Cardiac fibroblast (primary cell): ENCODE measurements at regions not wholly inside any gene's neighbourhood (a gene's known extent, or its start where the extent isn't known, plus 50 kb on each side); places are given as distances from the start of the nearest gene placed in this dataset.

Experiments
- DNase-seq, 2 donors: peaks; one replicate each; pipeline versions ENCODE4 v3.0.0 to v3.0.0-alpha.2; 2010; ENCODE audit warnings: low read depth in 2 of 2
- H3K4me3 ChIP-seq, 2 donors: replicated peaks in 1 of 2; 1 replicate in 1 of 2; 2 replicates in 1 of 2; pipeline ENCODE4 v1.5.1; 2011; ENCODE audit warnings: low read depth in 2 of 2, low read length in 2 of 2, mild to moderate bottlenecking in 2 of 2, moderate library complexity in 1 of 2
- TF ChIP-seq, protein P1 (sequence below): IDR thresholded peaks from one replicate; pipeline ENCODE4 v1.5.1; 2011; ENCODE audit warnings: low read depth, mild to moderate bottlenecking, low read length, inconsistent platforms

DNA sequence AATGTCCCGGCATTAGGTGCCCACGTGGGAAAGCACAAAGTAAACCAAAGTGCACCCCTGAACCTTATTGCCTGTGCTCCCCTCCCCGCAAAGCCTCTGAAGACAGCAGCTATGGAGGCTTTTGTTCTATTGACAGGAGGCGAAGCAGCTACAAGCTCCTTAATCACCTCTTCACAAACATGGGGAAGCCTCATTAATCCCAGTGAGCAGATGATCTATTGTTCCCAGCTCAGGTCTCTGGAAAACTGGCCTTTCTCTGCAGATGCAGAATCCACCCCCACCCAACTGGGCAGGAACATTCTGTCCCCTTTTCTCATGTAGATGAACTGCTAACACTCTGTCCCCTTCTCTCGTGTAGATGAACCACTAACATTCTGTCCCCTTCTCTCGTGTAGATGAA lies 190.5 kb upstream of the CSF3R start:
- TF ChIP-seq, protein P1, sequence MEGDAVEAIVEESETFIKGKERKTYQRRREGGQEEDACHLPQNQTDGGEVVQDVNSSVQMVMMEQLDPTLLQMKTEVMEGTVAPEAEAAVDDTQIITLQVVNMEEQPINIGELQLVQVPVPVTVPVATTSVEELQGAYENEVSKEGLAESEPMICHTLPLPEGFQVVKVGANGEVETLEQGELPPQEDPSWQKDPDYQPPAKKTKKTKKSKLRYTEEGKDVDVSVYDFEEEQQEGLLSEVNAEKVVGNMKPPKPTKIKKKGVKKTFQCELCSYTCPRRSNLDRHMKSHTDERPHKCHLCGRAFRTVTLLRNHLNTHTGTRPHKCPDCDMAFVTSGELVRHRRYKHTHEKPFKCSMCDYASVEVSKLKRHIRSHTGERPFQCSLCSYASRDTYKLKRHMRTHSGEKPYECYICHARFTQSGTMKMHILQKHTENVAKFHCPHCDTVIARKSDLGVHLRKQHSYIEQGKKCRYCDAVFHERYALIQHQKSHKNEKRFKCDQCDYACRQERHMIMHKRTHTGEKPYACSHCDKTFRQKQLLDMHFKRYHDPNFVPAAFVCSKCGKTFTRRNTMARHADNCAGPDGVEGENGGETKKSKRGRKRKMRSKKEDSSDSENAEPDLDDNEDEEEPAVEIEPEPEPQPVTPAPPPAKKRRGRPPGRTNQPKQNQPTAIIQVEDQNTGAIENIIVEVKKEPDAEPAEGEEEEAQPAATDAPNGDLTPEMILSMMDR: no peak
- H3K4me3 ChIP-seq: no peak overlapping the region
- DNase-seq: no peak

DNA sequence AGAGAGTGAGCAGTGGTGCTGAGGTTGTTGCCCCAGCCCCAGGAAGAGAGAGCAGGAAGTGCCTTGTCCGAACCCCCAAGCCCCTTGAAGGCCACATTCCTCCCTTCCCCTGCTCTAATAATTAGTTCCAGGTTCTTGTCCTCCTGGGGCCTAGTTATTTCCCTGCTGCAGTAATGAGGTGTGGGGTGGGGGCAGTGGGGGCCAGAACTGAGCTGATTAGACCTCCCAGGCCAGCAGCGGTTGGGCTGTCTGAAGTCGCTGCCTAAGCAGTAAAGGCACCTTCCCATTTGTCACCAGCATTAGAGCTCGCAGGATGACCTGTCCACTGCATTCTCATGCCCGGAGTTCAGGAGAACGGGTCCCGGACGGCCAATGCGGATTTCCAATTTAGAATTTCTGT lies 186.5 kb upstream of the CSF3R start:
- TF ChIP-seq, protein P1: no peak
- H3K4me3 ChIP-seq: no peak overlapping the region
- no peak for DNase-seq

DNA sequence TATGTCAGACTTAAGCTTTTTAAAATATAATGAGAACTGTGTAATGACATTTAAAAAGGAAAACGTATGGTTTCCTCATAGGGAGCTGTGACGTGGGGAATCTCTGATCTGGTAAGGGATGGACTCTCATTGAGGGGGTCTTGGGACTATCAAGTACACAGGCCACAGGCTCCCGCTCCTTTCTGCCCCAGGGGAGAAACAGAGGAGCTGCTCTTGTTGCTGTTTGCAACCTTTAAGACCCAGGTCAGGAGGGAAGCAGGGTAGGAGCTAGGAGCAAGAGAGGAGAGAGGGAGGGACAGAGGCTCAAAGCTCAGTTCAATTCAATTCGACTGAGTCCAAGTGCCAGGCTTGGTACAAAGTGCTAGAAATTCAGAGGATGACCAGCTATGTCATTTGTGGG lies 185.1 kb upstream of the CSF3R start:
- TF ChIP-seq, protein P1: no peak
- no peak overlapping the region for H3K4me3 ChIP-seq
- no peak for DNase-seq

DNA sequence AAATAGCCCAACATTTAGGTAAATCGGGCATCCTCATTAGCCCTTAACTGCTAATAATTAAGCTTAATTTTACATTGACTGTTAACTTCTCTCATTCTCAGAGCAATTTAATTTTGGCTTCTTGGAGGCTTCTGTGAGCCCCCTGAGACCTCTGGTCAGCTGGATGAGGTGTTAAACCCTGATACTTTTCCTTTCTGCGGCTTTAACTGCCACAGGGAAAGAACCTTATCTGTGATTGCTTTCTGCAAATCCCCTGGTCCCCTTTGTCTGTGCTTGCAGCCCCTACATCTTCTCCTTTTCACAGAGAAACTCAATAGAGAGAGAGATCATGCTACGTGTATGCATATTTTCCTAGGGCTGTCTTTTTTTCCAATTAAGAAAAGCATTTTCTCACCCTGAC lies 184.5 kb upstream of the CSF3R start:
- TF ChIP-seq, protein P1: no peak
- no peak overlapping the region for H3K4me3 ChIP-seq
- no peak for DNase-seq

DNA sequence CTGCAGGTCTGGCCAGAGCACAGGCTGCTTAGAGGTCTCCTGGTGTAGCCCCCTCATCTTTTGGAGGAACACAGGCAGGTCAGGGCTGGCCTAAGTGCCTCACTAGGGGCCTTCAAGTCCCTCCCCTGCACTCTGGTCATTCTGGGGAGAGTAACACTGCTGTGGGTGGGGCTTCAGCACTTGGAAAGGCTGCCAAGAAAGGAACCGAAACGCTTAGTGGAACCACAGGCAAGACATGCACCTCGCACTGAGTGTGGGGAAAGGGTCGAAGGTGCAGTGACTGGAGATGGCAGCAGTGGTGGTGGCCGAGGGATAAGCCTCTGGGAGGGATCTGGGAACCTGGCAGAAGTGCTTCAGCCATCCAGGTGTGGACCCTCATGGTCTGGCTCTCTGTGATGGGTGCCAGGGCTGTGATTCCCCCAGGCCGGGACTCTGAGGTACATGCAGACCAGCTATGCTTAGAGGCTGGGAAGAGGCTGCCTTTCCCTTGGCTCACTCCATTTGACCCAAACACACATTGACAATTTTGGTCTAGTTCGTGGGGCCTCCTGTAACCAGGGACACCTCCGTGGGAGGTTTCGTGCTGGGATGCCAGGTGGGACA lies 182.9 kb upstream of the CSF3R start:
- TF ChIP-seq, protein P1: no peak
- no peak overlapping the region for H3K4me3 ChIP-seq
- no peak for DNase-seq

DNA sequence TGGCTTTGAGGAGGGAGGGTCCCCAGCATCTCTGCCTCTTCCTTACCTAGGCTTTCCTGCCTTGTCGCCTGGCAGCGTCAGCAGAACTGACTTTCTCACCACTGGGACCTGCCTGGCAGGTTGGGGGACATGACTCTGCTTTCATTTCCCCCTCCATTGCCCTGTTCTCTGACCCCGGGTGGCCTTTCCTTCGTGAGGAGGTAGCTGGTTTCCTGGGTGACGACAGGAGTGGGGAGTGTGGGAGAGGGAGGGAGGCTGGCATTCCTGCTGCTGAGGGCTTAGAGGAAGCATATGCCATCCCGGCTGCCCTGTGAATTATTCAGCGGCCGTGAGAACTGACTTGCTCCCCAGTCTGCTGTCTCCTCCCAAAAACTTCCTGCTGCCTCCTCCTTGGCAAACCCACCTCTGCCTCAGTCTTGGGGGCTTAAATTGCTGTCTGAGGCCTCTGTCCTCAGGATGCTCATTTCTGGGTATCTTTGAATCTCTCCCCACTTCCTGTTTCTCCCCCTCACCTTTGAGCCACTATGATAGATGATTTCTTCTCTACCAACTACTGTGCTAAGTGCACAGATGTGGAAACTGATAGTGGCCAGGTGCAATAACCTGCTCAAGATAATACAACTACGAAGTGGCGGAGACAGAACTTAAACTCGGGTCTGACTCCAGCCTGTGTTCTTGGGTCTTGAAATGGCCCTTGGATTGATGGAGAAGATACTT lies 182.0 kb upstream of the CSF3R start:
- no peak for DNase-seq
- TF ChIP-seq, protein P1: no peak
- no peak overlapping the region for H3K4me3 ChIP-seq
